NCI-H1417 (cell line): ENCODE measurements at regions not wholly inside any gene's neighbourhood (a gene's known extent, or its start where the extent isn't known, plus 50 kb on each side); places are given as distances from the start of the nearest gene placed in this dataset.

Source experiments
- DNase-seq, 3 experiments: peaks; one replicate each; lab custom pipeline; 2025; lab: John Stamatoyannopoulos, UW

GRCh38 chr13:80603351-80603750, 262.4 kb upstream of the SPRY2 start:
- no peak for DNase-seq

DNA sequence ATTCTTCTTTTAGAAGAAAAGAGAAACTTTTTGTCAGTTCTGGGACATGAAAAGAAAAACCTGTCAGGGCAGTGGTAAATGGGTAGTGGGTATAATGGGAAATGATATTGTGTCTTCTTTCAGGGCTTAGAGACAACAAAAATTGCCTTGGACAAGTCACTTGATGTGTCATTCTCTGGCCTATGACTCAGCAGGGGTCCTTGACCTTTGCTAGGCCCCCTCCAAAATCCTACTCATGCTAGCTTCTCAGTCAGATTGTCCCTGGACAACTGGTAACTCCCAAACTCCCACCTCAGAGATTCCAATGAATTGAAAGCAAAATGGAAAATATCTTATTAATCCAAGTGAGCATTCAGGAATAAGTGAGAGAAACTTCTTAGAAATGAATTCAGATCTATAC, 258.8 kb upstream of the SPRY2 start:
- no peak for DNase-seq

DNA sequence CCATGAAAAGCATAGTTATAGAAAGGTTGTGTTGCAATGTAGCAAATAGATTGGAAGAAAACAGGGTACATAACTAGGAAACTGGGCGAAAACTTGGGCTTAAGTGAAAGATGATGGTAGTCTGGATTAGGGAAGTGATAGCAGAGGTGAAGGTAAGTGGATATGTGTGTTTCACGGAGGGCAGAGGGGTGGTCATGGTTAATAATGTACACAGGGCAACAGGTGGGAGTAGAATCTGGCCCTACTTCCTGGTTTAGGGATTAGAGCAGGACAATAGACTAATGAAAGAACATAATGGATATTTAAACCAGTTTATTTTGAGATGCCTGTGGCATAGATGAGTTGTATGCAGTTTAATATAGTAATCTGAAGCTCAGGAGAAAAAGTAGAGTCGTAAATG, 257.3 kb upstream of the SPRY2 start:
- DNase-seq = no peak

GRCh38 chr13:80591976-80592740, 251.2 kb upstream of the SPRY2 start:
- DNase-seq = peak in 1 of 3 experiments; percentile 48

DNA sequence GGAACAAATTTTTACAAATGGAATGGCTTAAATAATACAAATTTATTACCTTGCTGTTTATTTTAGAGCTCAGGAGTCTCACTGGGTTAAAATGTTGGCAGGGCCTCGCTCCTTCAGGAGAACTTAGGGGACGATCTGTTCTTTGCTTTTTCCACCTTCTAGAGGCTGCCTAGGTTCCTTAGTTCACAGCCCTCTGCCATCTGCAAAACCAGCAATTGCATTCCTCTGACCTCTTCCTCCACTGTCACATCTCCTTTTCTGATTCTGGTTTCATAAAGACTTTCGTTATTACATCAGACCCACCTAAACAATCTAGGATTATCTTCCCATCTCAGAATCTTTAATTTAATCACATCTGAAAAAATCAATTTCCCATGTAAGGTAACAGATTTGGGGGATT, 249.6 kb upstream of the SPRY2 start:
- DNase-seq = no peak

DNA sequence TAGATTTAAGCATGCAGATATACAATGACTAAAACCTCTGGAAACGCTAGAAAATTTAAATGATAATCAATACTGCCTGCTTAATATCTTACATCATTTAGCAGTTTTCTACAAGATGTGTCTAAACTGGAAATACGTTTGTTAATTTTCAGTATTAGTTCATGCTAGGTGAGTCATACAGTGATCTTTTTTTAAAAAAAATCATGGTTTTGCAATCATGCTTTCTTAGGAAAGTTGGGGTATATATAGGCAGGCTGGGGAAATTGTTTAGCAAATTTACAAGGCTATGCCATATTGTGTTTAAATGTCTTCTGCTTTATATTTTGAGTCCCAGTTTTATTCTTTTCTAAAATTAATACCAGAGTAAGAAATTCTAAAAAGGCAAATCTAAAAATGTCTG, 245.4 kb upstream of the SPRY2 start:
- no peak for DNase-seq

DNA sequence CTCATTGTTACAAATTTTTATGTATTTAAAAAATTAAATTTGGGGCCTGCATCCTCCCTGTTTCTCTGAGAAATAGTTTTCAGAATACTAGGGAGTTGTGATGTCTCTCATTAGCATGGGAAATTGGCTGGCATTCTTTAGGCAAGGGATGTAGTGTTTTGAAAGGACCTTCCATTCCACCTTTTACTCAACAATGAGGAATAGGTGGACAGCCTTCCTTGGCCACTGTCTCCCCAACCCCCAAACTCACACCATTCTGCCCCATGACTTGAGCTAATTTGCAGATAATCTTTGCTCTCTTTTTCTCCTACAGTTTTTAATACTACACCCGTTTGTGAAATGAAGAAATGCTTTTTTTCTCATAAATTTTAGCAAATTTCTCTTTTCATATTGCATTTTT, 244.6 kb upstream of the SPRY2 start:
- no peak for DNase-seq

- no peak for DNase-seq
These were observed 243.9 kb upstream of the SPRY2 start for GRCh38 chr13:80584785-80585184.

GRCh38 chr13:80584306-80584705, 243.4 kb upstream of the SPRY2 start:
- no peak for DNase-seq

GRCh38 chr13:80577926-80578670, 237.2 kb upstream of the SPRY2 start:
- DNase-seq = no peak

GRCh38 chr13:80577285-80577684, 236.4 kb upstream of the SPRY2 start:
- no peak for DNase-seq

- no peak for DNase-seq
These were observed 233.4 kb upstream of the SPRY2 start for GRCh38 chr13:80574113-80574850.

GRCh38 chr13:80572923-80573316, 232.0 kb upstream of the SPRY2 start:
- peak in 1 of 3 experiments; percentile 58 for DNase-seq

- peak in 2 of 3 experiments; percentile 50 to 80 for DNase-seq
These were observed 231.5 kb upstream of the SPRY2 start for GRCh38 chr13:80572308-80572922.

GRCh38 chr13:80571346-80572307, 230.7 kb upstream of the SPRY2 start:
- DNase-seq = no peak

DNA sequence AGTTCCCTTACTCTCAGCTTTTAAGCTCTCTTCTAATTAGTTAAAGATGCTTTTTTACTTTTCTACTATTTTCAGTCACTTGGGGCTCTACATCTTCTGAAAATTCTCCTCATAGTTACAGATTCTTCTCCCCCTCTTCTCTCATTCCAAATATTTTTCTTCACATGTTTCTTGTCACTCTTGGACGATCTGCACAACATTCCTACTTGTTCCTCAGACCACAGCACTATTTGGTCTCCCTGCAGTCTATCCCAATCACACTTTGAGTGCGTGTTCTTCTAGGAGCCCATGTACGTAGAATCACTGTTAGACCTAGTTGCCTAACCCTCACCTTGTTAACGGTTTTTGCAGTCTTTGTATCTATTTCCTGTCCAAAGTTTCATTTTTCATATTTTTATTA, 222.5 kb upstream of the SPRY2 start:
- DNase-seq = no peak

GRCh38 chr13:80562433-80563156, 221.7 kb upstream of the SPRY2 start:
- peak in 2 of 3 experiments; percentile 70 to 96 for DNase-seq

GRCh38 chr13:80560609-80561008, 219.7 kb upstream of the SPRY2 start:
- DNase-seq = no peak

DNA sequence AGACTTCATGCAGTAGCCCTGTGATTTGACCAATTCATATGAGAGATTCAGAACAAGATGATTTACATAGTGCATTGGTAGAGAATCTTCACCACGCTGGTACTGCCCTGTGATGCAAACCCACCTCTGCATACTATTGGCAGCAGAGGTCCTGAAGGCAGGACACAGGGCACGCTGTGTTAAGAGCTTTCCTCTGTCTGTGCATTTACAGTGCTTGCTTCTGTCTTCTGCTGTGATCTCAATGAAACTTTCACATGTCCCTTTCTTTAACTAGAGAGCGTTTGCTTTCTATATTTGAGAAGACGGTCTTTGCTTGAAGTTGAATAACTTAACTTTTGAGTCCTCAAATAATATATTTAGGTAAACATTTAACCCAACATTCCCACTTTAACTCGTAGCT, 219.0 kb upstream of the SPRY2 start:
- DNase-seq = no peak

DNA sequence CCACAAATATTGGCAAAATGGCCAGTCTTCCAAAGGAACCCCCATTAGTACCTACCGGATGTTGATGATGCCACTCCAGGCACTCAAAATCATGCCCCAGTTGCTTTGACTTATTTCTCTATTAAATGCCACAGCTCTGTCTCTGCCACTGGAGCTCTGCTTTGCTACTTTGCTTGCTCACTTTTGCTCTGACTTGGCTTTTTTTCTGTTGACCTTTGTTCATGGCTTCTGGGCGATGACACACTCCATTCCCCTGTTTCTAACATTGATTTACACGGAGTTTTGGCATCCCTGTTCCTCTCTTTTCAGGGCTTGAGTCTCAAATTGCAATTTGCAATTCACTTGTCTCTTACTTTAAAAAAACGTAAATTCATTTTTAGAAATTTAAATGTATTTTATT, 217.1 kb upstream of the SPRY2 start:
- no peak for DNase-seq
